OCI-LY1 (cell line): ENCODE measurements at regions not wholly inside any gene's neighbourhood (a gene's known extent, or its start where the extent isn't known, plus 50 kb on each side); places are given as distances from the start of the nearest gene placed in this dataset.

Experiments
- CTCF ChIP-seq: fragments of 200-600 bp; sonication (generic), shearing (Covaris generic); IDR thresholded peaks from 2 replicates; pipeline ENCODE4 v1.5.1; 2017; ENCODE audit warnings: mild to moderate bottlenecking, antibody characterized with exemption, low read length, moderate library complexity, mixed read lengths
- EZH2 ChIP-seq: fragments of 200-600 bp; sonication (generic), shearing (Covaris generic); IDR thresholded peaks from 2 replicates; pipeline ENCODE4 v1.8.0; 2017; ENCODE audit warnings: borderline replicate concordance, mixed run types, mild to moderate bottlenecking, antibody characterized with exemption, low read length, moderate library complexity, mixed read lengths

GRCh38 chr1:58084266-58084665 is 462.3 kb downstream of the OMA1 start:
- TF ChIP-seq CTCF = no peak
- TF ChIP-seq EZH2 = no peak
